Mucosa of rectum (tissue), 2 donors: ENCODE measurements at regions not wholly inside any gene's neighbourhood (a gene's known extent, or its start where the extent isn't known, plus 50 kb on each side); places are given as distances from the start of the nearest gene placed in this dataset.
"Not testable (repeated sequence)": the region's sequence is repeated elsewhere in the genome, so short reads cannot be mapped to it uniquely, and the experiment has no call there.

Source experiments
- H3K27ac ChIP-seq, 2 donors: one replicate each; pipeline ENCODE4 v1.7.0; 2013; ENCODE audit warnings: inconsistent platforms in 2 of 2, low read depth in 2 of 2, low read length in 2 of 2
- H3K27me3 ChIP-seq, 2 donors: one replicate each; pipeline ENCODE4 v1.7.0; 2013; ENCODE audit warnings: low read length in 2 of 2; ENCODE audit not compliant: control insufficient read depth in 2 of 2, insufficient read depth in 2 of 2
- H3K36me3 ChIP-seq, 2 donors: one replicate each; pipeline ENCODE4 v1.7.0; 2013; ENCODE audit warnings: low read length in 2 of 2; ENCODE audit not compliant: control insufficient read depth in 2 of 2, insufficient read depth in 2 of 2
- H3K4me1 ChIP-seq, 2 donors: one replicate each; pipeline ENCODE4 v1.7.0; 2013; ENCODE audit warnings: low read length in 2 of 2, mild to moderate bottlenecking in 1 of 2; ENCODE audit not compliant: control insufficient read depth in 2 of 2, insufficient read depth in 2 of 2
- H3K4me3 ChIP-seq, 2 donors: one replicate each; pipeline ENCODE4 v1.7.0; 2013; ENCODE audit warnings: low read length in 2 of 2
- H3K9ac ChIP-seq, 2 donors: one replicate each; pipeline ENCODE4 v1.7.0; 2013; ENCODE audit warnings: low read length in 2 of 2, low read depth in 1 of 2, mild to moderate bottlenecking in 1 of 2
- H3K9me3 ChIP-seq, 2 donors: one replicate each; pipeline ENCODE4 v1.7.0; 2013; ENCODE audit warnings: low read length in 2 of 2; ENCODE audit not compliant: control insufficient read depth in 2 of 2
- donor health status: healthy.
- donor health status: Normal muscosa, but diverticular disease.

DNA sequence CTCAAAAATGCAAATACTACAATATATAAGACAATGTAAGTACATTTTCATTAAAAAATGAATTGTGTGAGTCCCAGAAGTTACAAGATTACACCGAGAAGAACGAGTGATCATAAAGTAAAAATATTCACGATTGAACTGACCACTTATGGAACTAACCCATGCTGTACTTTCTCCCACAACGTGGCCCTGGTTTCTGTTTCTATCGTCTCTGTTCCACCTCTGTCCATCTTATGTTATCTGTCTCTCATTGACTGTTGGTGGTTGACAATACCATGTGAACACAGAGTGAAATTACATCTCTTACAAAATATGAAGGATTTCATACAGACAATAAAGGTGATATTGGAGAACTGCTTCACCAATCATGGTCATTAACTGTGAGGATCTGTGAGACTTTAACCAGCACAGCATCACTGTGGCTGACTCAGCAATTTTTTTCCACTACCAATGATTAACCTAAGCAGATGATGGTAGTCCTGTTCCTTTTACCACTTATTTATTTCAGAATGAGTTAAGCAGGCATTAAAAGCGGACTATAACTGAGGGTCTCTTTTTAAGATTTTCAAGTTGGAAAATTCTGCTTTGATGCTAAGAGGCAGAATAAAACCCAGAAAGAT is 165.1 kb downstream of the TGFB2 start:
- Histone ChIP-seq H3K36me3 (no peaks in the 10 kb centered on the region), H3K4me1 (no peaks in the 10 kb centered on the region), H3K4me3 (no peak overlapping the region), H3K27me3 (no peaks in the 10 kb centered on the region), H3K9me3 (peaks cover 0 to 3% of the 10 kb centered on the region in 2 donors), H3K9ac (no peak overlapping the region), H3K27ac (no peak overlapping the region)

DNA sequence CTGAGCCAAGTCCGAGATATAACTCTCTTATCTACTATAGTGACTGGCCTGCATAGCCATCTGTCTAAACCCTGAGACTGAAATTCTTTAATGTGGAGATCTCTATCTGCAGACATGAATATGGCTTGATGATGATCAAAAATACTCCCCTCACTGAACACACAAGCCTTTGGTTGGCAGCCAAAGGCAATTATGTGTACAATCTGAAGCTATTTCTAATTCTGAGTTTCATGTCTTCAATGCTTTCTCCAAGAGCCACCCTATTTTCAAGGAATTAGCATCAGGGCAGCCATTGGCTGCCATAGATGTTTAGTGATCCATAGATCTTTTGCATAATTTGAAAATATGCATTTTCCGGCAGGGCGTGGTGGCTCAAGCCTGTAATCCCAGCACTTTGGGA is 168.2 kb downstream of the TGFB2 start:
- H3K36me3 ChIP-seq = no peaks in the 10 kb centered on the region
- no peaks in the 10 kb centered on the region for H3K4me1 ChIP-seq
- H3K27ac ChIP-seq = no peak overlapping the region
- H3K9ac ChIP-seq = no peak overlapping the region
- no peaks in the 10 kb centered on the region for H3K27me3 ChIP-seq
- H3K4me3 ChIP-seq = no peak overlapping the region
- no peaks in the 10 kb centered on the region for H3K9me3 ChIP-seq

DNA sequence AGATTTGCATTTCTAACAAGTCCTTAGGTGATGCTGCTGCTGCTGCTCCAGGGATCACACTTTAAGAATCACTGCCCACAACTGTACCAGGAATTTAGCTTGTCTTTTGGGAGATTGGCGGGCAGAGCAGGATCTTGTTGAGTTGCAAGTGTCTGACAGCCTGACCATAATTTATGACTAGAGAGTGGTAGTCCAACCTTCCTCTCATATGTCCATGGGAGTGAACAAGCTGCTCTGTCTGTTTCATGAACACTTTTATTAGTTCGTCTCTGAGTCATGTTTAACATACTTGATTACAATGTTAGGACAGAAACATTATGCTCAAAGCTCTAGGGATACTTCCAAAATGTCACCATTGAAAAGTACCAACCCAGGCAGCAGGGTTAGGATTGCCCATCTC is 169.6 kb downstream of the TGFB2 start:
- Histone ChIP-seq H3K9me3 (no peaks in the 10 kb centered on the region), H3K27ac (no peak overlapping the region), H3K9ac (no peak overlapping the region), H3K27me3 (no peaks in the 10 kb centered on the region), H3K4me1 (no peaks in the 10 kb centered on the region), H3K4me3 (no peak overlapping the region), H3K36me3 (no peaks in the 10 kb centered on the region)

DNA sequence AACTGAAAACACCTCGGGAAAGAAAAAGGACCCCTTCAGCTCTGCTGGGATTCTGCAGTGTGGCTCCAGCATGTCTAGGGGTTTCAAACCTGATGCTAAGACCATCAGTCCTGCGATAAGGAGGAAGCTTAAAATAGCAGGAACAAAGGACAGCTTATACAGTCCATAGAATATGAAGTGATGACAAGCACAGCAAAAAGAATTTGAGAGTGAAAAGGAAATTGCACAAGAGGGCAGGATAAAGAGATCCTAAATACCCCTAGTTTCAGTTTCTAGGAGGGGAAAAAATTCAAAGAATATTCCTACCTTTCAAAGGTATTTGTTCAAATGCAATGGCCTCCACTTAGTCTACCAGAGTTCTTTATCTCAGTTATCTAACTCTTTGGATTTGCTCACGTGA is 171.4 kb downstream of the TGFB2 start:
- Histone ChIP-seq H3K4me3 (no peak overlapping the region), H3K27me3 (no peaks in the 10 kb centered on the region), H3K9ac (no peak overlapping the region), H3K36me3 (no peaks in the 10 kb centered on the region), H3K4me1 (no peaks in the 10 kb centered on the region), H3K27ac (no peak overlapping the region), H3K9me3 (no peaks in the 10 kb centered on the region)

DNA sequence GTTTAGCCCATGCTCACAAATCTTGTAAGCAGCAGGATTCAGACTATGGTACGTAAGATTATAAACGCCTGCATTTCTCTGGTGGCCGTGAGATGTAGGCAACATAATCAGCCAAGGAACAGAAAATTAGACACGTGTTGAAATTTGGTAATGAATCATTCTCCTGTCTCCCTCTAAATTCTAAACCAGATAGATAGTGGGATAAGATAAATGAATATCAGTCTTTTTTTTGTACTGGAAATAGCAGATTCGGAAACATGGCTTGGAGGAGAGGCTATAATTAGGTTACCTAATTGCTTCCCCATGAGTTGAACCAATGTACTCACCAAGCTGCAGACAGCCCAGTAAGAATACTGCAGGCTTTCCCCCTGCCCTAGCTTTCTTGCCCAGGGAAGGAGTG is 172.3 kb downstream of the TGFB2 start:
- Histone ChIP-seq H3K4me1 (no peaks in the 10 kb centered on the region), H3K4me3 (no peak overlapping the region), H3K27ac (no peak overlapping the region), H3K36me3 (no peaks in the 10 kb centered on the region), H3K27me3 (no peaks in the 10 kb centered on the region), H3K9me3 (no peaks in the 10 kb centered on the region), H3K9ac (no peak overlapping the region)

DNA sequence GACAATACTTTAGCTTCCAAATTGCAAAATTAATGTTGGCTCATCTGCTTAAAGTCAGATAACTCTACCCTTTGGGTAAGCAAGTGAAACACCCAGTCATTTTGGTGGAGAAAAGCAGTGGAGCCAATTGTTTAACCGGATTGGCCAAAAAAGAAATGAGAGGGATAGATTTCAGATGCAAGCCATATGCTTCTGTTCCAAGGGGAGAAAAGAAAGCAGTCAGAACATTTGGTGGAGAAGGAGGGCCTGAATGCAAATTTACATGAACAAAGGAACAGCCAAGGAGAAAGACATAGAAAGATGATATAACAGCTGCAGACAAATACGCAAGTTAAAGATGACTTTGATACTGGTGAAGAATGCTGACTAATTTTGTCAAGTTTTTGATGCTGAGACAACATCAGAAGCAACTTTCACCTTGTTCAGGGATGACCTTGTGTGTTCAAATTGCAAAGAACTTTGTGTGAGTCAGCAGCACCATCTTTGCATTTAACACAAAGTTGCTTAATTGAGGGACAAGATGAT is 173.1 kb downstream of the TGFB2 start:
- Histone ChIP-seq H3K4me3 (no peak overlapping the region), H3K9ac (no peak overlapping the region), H3K27me3 (no peaks in the 10 kb centered on the region), H3K36me3 (no peaks in the 10 kb centered on the region), H3K9me3 (no peaks in the 10 kb centered on the region), H3K4me1 (no peaks in the 10 kb centered on the region), H3K27ac (no peak overlapping the region)

DNA sequence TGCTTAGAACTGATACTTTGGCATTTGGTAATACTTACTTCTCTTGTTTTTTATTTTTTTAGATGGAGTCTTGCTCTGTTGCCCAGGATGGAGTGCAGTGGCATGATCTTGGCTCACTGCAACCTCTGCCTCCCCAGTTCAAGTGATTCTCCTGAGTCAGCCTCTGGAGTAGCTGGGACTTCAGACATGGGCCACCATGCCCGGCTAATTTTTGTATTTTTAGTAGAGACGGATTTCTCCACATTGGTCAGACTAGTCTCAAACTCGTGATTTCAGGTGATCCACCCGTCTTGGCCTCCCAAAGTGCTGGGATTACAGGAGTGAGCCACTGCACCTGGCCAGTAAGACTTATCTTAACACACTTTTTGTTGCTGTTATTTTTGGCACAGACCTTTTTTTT is 175.5 kb downstream of the TGFB2 start:
- H3K9me3 ChIP-seq, H3K27me3 ChIP-seq, H3K4me1 ChIP-seq, H3K4me3 ChIP-seq, H3K27ac ChIP-seq, H3K9ac ChIP-seq, H3K36me3 ChIP-seq: not testable (repeated sequence)

DNA sequence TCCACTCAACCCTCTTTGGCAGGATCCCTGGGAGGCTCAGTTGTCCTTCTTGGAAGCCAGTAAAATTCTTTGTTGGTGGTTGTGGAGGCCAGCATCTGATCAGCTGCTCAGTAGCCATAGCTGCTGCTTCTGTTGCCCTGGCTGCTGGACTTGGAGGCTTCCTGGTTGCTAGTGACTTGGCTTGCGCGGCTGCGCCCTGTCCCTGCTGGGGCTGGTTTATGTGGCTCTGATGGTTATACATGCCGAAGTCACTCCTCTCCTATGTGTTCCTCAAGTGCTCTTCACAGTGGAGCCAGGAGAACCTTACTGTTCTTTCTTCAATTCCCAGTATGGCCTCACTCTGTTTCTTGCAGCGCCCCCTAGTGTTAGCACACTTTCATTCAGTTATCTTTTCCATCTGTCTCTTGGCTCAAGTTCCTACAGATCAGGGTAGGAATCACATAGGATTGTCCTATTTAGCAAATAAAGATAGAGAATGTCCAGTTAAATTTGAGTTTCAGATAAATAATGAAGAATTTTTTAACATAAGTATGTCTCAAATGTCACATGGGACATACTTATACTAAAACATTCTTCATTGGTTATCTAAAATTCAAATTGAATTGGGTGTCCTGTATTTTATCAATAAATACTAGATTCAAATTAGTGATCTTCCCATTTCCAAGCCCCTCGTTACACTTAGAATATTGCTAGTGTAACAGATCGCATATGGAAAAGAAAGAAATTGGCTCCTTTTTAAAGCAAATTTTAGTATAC is 176.5 kb downstream of the TGFB2 start:
- Histone ChIP-seq H3K9ac (no peak overlapping the region), H3K27ac (no peak overlapping the region)

DNA sequence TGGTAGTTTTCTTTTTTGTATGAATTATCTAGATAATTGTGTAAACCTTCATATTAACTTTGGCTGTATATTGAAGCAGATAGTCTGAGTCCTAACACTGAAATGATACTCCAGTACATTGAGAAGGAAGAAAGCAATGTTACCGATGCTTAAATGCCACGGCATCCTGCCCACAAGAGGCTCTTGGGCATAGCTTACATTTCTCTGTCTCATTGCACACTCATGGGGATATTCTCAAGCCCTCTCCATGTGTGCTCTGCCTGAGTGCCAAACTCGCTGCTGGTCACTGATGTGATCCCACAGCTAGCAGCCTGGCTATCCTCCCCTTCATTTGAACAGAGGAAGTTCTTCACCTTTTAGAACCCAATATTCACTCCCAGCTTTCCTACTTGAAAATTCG is 179.4 kb downstream of the TGFB2 start:
- Histone ChIP-seq H3K27me3 (no peaks in the 10 kb centered on the region), H3K36me3 (no peaks in the 10 kb centered on the region), H3K4me3 (no peak overlapping the region), H3K4me1 (no peaks in the 10 kb centered on the region), H3K9me3 (no peaks in the 10 kb centered on the region), H3K9ac (no peak overlapping the region), H3K27ac (no peak overlapping the region)

More for the DNA sequence above, 176.5 kb downstream of the TGFB2 start:
- H3K4me1 ChIP-seq = no peaks in the 10 kb centered on the region
- H3K36me3 ChIP-seq = no peaks in the 10 kb centered on the region
- H3K9me3 ChIP-seq = no peaks in the 10 kb centered on the region
- H3K4me3 ChIP-seq = no peak overlapping the region
- no peaks in the 10 kb centered on the region for H3K27me3 ChIP-seq

DNA sequence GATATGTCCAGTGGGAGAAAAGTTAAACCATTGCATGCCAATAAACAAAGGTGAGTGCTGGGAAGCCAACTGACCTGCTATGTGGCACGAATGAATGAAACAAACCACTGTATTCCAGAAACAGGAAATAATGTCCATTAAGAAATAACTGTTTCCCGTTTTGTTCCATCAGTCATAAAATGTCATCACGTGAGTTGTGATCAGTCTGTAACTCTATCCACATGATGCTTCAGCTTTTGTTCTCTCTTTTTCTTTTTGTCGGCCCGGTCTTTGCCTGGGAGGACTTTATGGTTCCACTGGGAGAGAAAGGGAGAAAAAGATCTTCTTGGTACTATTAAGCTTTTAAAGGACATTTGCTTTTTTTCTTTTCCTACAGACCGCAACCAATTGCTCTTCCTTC is 179.9 kb downstream of the TGFB2 start:
- Histone ChIP-seq H3K4me3 (no peak overlapping the region), H3K27ac (no peak overlapping the region), H3K4me1 (no peaks in the 10 kb centered on the region), H3K27me3 (no peaks in the 10 kb centered on the region), H3K36me3 (no peaks in the 10 kb centered on the region), H3K9ac (no peak overlapping the region), H3K9me3 (no peaks in the 10 kb centered on the region)
